Caki2 (cell line): ENCODE measurements at regions not wholly inside any gene's neighbourhood (a gene's known extent, or its start where the extent isn't known, plus 50 kb on each side); places are given as distances from the start of the nearest gene placed in this dataset.
"Not testable (repeated sequence)": the region's sequence is repeated elsewhere in the genome, so short reads cannot be mapped to it uniquely, and the experiment has no call there.

Experiments used
- DNase-seq: peaks from one replicate; pipeline ENCODE4 v3.0.0-alpha.2; 2015; ENCODE audit warnings: low read depth
- in situ Hi-C: cut with HindIII; loops from 2 replicates; pipeline ENCODE4 v1.10.0; 2016; ENCODE audit warnings: low sequenced_read_pairs, low pct_unique_long_range_greater_than_20kb, mixed read lengths

- in situ Hi-C loops = no loop called here
- no peak for DNase-seq
Observed at GRCh38 chr16:17034477-17035252, 436.1 kb downstream of the XYLT1 start.

- in situ Hi-C loops = no loop called here
- no peak for DNase-seq
Observed at GRCh38 chr16:17037499-17037898, 433.3 kb downstream of the XYLT1 start.

GRCh38 chr16:17038415-17038814 is 432.3 kb downstream of the XYLT1 start:
- in situ Hi-C loops = no loop called here

GRCh38 chr16:17049109-17049508 is 421.7 kb downstream of the XYLT1 start:
- DNase-seq, in situ Hi-C loops: not testable (repeated sequence)

More at GRCh38 chr16:17038415-17038814, 432.3 kb downstream of the XYLT1 start:
- no peak for DNase-seq

GRCh38 chr16:17050468-17050867 is 420.3 kb downstream of the XYLT1 start:
- no peak for DNase-seq
- in situ Hi-C loops = no loop called here
